HG03139 (cell line): ENCODE measurements at regions not wholly inside any gene's neighbourhood (a gene's known extent, or its start where the extent isn't known, plus 50 kb on each side); places are given as distances from the start of the nearest gene placed in this dataset.

Experiments used
- ATAC-seq: cut with Tn5 transposase; IDR thresholded peaks from one replicate; pipeline ENCODE4 v1.9.1; 2021; ENCODE audit not compliant: unreplicated experiment

DNA sequence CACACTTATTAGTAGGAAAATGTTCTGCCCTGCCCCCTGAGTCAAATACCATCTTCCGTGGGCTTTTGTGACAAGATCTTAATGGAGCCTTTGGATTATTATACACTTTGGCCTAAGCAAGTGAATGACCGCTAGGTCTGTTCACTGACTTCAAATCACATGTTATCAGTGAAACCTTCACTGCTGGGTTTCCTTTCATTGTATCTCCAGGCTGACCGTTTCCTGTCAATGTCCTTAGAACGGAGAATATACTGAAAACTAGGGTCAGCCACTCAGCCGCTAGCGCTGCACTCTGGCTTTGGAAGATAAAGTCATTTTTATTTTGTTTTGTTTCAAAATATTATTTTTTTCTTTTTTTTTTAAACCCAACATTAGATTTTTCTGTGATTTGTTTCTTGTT is 107.0 kb upstream of the TLL1 start:
- ATAC-seq = no peak

DNA sequence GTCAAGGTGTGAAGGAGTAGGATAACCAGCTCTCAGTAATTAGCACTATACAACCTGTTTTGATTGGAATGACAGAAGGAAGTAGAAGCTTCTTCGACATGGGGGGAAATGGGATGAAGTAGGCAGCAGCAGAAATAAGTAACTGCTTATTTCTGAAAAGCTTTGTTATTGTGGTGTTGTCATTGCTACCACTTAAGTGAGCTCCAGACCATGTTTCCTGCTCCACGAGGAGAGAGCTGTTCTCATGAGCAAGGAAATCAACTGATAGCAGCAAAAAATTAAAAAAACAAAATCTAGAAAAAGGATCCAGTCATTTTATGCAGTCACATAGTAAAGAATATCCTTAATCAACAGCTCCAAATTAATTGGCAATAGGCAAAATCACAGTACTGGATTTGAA is 106.1 kb upstream of the TLL1 start:
- no peak for ATAC-seq

- no peak for ATAC-seq
Measured at GRCh38 chr4:165767671-165768070, 105.4 kb upstream of the TLL1 start.

DNA sequence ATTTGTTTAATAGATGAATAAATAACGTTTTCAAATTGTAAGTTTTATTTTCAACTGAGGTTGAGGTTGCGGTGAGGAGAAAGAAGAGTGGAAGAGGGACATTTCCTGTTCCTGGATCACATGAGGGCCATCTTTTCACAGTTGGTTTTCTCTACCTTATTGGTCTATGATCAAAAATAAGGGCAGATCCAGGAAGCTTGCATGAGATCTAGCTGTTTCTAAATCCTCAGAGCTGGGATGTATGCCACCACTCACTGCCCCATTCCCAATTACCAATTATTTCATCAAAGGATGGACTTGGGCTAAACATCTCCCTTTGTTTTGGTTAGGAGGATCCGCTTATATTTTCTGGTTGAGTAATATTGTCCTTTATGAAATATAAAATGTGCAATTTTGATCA is 104.8 kb upstream of the TLL1 start:
- ATAC-seq = no peak

GRCh38 chr4:165774326-165774725 is 98.7 kb upstream of the TLL1 start:
- ATAC-seq = no peak

GRCh38 chr4:165779950-165780670 is 92.9 kb upstream of the TLL1 start:
- ATAC-seq = no peak

DNA sequence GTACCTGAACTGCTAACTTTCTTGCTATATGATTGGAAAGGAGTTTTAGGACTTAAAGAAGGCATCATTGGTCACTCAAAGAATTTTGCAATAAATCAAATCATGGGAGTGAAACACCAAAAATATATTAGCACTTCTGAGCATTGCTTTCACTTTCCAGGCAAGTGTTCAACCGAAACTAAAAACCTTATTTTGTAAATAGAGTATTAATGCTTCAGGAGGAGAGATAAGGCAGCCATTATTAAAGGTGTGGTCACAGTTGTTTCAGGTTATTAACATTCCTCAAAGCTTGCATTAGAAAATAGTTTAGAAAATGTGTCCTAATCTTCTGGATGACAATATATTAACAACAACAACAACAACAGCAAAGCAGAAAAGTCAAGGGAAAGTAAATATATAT is 92.3 kb upstream of the TLL1 start:
- no peak for ATAC-seq

- ATAC-seq = no peak
Measured at GRCh38 chr4:165782623-165783022, 90.4 kb upstream of the TLL1 start.

DNA sequence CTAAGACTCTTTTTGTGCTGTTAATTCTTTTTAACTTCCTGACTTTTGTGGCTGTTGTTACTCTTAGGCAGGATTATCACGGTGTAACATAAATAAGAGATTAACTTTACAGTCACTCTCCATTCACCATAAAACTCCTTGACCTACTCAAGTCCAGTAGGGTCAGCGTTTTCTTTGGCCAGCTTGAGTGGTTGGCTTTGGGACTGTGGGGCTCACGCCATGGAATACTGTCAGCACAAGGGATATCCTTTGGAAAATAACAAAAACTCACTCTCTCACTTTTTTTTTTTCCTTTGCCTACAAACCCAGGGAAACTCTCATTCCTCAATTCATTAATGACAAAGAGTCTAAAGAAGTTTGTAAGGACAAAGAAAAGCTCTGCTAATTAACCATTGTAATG is 89.4 kb upstream of the TLL1 start:
- no peak for ATAC-seq

DNA sequence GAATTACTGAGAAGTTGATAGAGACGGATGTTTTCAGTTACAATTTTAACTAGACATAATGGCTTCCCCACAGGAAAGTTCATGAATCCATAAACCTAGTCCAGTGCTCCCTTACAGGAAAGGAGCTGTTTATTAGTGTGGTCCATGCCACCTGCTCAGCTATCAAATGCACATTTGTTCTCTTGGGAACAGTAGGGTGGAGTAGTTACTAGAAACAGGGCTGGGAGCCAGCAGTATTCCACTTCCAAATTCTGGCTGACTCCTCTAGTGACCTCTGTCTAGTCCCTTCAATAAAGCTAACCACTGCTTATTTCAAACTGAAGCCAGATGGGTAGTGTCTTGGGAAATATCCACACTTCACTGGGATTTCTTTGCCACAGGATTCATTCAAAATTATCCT is 88.4 kb upstream of the TLL1 start:
- ATAC-seq = no peak

DNA sequence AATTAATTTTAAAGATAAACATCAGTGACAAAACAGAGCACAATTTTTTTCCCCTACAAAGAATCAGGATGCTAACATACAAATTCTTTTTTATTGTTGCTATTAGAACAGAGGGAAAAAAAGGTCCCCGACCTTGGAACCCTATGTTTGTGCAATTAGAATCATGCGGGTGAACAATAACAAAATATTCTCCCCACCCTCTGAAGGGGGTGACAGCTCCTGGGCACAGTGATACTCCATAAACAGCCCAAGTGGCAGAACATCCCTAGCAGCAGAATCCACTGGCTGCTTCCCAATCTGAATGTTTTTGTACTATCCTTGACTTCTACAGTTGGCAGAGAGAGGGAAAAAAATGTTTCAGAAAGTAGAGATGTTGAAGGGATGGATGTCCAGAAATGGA is 87.7 kb upstream of the TLL1 start:
- ATAC-seq = no peak

DNA sequence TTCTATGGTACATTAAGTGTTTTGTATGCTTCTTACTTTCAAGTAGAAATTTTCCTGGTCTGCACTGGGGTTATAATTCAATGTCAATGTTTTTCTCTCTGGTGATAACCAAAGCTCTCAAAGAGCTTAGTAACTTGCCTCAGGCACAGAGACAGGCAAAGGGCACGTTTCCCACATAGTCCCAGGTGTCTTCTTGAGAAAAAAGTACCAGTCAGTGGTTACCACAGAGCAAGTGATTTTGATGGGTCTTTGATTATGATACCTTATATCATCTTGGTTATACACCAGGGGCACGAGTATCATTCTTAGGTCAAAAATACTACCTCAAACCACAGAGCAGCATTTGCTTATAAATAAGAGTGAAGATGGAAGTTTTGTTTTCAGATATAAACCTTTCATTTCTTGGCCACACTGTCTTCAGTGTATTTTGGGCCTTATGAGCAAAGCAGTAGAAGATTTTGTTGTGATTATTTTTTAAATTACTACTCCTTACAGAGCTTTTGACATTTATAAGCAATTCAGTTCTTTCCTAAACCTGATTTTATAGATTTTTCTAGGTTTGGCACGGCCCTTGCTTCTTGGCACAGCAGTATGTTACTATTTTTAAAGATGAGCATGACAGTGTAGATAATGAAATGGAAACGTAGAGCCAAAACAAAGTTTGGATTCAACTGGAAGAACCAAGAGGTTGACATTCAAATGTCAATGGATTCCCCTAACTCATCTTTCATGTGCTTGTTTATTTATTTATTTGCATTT is 85.3 kb upstream of the TLL1 start:
- no peak for ATAC-seq

- no peak for ATAC-seq
Measured at GRCh38 chr4:165788686-165789463, 84.2 kb upstream of the TLL1 start.

DNA sequence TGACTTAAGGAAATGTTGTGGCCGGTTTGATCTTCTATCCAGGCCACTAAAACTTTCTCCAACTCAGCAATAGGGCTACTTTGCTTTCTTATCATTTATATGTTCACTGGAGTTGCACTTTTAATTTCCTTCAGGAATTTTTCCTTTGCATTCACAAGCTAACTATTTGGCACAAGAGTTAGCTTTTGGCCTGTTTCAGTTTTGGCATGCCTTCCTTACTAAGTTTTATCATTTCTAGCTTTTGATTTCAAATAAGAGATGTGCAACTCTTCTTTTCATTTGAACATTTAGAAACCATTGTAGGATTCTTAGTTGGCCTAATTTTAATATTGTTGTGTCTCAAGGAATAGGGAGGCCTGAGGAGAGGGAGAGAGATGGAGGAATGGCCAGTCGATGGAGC is 79.8 kb upstream of the TLL1 start:
- no peak for ATAC-seq

DNA sequence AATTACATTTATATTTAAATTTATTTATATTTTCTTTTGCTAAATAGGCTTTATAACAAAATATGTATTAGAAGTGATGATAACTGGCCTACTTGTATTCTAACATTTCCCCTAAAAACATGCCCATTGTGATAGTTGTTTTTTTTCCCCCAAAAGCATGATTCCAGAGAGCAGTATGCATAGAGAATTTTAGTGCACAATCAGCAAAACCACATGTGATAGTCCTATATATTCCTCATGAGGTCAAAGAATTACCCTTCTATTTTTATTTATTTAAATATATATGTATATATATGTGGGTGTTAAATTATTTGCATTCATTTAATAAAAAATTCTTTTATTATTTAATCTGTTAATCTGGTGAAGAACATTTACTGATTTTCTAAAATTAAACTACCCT is 78.2 kb upstream of the TLL1 start:
- no peak for ATAC-seq

- no peak for ATAC-seq
Measured at GRCh38 chr4:165799384-165799815, 73.6 kb upstream of the TLL1 start.

DNA sequence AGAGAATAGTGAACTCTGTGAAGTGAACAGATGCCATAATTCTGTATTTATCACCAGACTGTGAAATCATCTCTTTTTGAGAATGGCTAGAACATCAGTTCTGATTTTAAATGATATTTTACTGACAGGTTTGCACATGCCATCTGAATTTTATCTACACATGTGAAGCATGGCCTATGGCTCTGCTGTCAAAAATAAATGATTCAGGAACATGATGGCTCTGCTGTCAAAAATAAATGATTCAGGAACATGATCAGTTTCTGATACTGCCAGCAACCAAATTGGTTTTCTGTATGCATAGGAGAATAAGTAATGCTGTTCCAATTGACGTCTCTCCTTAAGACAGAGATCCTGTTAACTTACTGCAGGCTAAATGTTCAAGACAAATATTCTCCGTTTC is 70.6 kb upstream of the TLL1 start:
- no peak for ATAC-seq

GRCh38 chr4:165803005-165803404 is 70.0 kb upstream of the TLL1 start:
- ATAC-seq = no peak

- no peak for ATAC-seq
Measured at GRCh38 chr4:165805406-165805805, 67.6 kb upstream of the TLL1 start.

DNA sequence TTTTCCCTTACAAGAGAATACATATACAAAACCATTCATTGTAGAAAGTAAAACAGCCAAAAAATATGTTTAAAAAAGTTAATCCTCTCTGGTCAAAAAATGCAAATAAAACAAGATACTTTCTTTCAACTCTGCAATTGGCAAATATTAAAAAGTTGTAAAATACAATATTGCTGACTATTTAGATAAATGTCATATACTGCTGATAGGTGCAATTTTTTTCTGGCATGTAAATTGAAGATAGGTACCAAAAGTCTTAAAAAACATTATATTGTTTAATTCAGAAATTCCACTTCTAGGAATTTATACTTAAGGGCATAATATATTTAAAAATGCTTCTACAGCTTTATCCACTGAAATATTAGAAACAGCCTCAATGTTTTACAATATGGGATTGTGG is 66.4 kb upstream of the TLL1 start:
- ATAC-seq = no peak

DNA sequence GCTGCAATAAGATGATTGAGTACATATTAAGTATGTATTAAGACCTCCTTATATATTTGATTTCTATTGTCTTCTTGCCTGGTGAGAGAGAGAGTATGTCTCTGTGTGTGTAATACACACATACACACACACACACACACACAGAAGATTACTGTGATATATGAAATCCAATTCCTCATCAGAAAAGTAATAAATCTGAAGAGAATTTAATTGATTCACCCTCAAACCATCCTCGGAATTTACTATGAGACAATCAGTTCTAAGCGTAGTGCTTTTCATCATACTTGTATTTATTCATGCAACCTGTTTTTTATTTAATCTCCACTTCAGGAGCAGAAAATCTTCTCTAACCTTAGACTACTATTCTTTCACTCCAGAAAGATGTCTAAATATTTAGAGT is 62.3 kb upstream of the TLL1 start:
- no peak for ATAC-seq

DNA sequence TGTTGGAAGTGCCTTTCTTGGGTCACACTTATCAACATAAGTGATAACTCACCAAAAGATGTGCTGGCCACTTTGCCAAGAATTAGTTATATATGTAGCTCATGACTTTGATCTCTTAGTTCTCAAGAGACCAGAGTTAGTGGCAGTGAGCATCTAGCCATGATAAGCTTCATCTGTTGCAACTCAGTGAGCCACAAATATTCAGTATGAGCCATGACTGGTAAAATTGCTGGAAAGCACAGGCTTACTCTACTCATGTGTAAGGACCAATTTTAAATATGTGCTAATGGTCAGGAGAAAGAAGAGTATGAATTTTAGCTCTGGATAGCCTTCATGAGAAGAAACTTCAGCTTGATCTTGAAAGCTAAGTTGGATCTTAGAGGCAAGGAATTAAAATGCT is 59.4 kb upstream of the TLL1 start:
- ATAC-seq = no peak
